H1 (cell line): ENCODE measurements at regions not wholly inside any gene's neighbourhood (a gene's known extent, or its start where the extent isn't known, plus 50 kb on each side); places are given as distances from the start of the nearest gene placed in this dataset.

Experiments
- CTCF ChIP-seq, 3 experiments: IDR thresholded peaks; 1 replicate in 2 of 3; 2 replicates in 1 of 3; pipeline versions ENCODE4 v1.5.1 to v1.6.1; 2011; ENCODE audit warnings: low read length in 3 of 3, mild to moderate bottlenecking in 3 of 3, inconsistent platforms in 2 of 3, low read depth in 1 of 3, moderate library complexity in 1 of 3; ENCODE audit not compliant: insufficient read depth in 1 of 3; ENCODE audit errors: control extremely low read depth in 1 of 3
- RAD21 ChIP-seq, 2 experiments: IDR thresholded peaks in 1 of 2; conservative IDR thresholded peaks in 1 of 2; 2 replicates each; pipeline ENCODE4 v1.6.1; 2011; ENCODE audit warnings: low read depth in 2 of 2, low read length in 2 of 2, improper control_type of control experiment in 1 of 2, inconsistent platforms in 1 of 2, mild to moderate bottlenecking in 1 of 2, moderate library complexity in 1 of 2
- RXRA ChIP-seq: IDR thresholded peaks from 2 replicates; pipeline ENCODE4 v1.6.1; 2011; ENCODE audit warnings: low read depth, mild to moderate bottlenecking, low read length, moderate library complexity; ENCODE audit not compliant: insufficient read depth

- TF ChIP-seq CTCF (IDR thresholded peaks at IDR 0.05; ENCODE audit: control extremely low read depth in 1 of 3, insufficient read depth in 1 of 3, low read depth in 1 of 3, low read length in 3 of 3) (no peak), RXRA (no peak), RAD21 (IDR thresholded peaks at IDR 0.05 in 1 of 2, conservative IDR thresholded peaks at IDR 0.05 in 1 of 2; ENCODE audit: low read depth in 2 of 2, low read length in 2 of 2) (no peak)
Measured at GRCh38 chr6:2351807-2352431, 106.5 kb upstream of the GMDS start.
